IMR-90 (cell line): ENCODE measurements at regions not wholly inside any gene's neighbourhood (a gene's known extent, or its start where the extent isn't known, plus 50 kb on each side); places are given as distances from the start of the nearest gene placed in this dataset.

Experiments
- ATAC-seq: fragments of 200-7000 bp; cut with Tn5 transposase; 2 replicates; pipeline ENCODE4 v1.9.1; 2020; ENCODE audit warnings: low read depth, mild to moderate bottlenecking, moderate library complexity
- BruUV-seq: library from RNA; stranded (reverse); fragments of 400-500 nt; replicated peaks from 2 replicates; lab custom pipeline; 2021; lab: Mats Ljungman, UMichigan
- CTCF ChIA-PET: fragments of 300-600 bp; formaldehyde crosslinking; extraction: SDS; loops from one replicate; lab custom pipeline; 2021; ENCODE audit warnings: antibody characterized with exemption; lab: Yijun Ruan, JAX
- POLR2A ChIA-PET: fragments of 300-600 bp; sonication (Branson Sonifier 250); formaldehyde crosslinking; loops from one replicate; lab custom pipeline; 2022; ENCODE audit warnings: antibody characterized with exemption; ENCODE audit not compliant: unreplicated experiment; lab: Charles Lee
- DNase-seq: peaks from one replicate; pipeline ENCODE4 v3.0.0; 2013
- H2AFZ ChIP-seq: replicated peaks from 2 replicates; pipeline ENCODE3; 2013; ENCODE audit warnings: low read length, mild to moderate bottlenecking; ENCODE audit not compliant: poor library complexity
- H2AK5ac ChIP-seq: 2 replicates; pipeline ENCODE4 v1.6.1; 2013; ENCODE audit warnings: low read depth, low read length, inconsistent platforms
- H2AK9ac ChIP-seq: replicated peaks from 2 replicates; pipeline ENCODE3; 2013; ENCODE audit warnings: mild to moderate bottlenecking, low read depth, low read length, moderate library complexity; ENCODE audit not compliant: poor library complexity
- H2BK120ac ChIP-seq: 2 replicates; pipeline ENCODE4 v1.6.1; 2013; ENCODE audit warnings: low read depth, low read length, inconsistent platforms
- H2BK15ac ChIP-seq: 3 replicates; pipeline ENCODE4 v1.6.1; 2013; ENCODE audit warnings: low read depth, low read length, inconsistent platforms
- H2BK20ac ChIP-seq: 2 replicates; pipeline ENCODE4 v1.6.1; 2013; ENCODE audit warnings: low read depth, mild to moderate bottlenecking, inconsistent platforms, low read length, moderate library complexity
- H2BK5ac ChIP-seq: 2 replicates; pipeline ENCODE4 v1.6.1; 2013; ENCODE audit warnings: mild to moderate bottlenecking, low read depth, low read length, inconsistent platforms; ENCODE audit not compliant: poor library complexity, severe bottlenecking
- H3K14ac ChIP-seq: replicated peaks from 2 replicates; pipeline ENCODE4 v1.6.1; 2013; ENCODE audit warnings: low read depth, low read length, inconsistent platforms
- H3K18ac ChIP-seq: 2 replicates; pipeline ENCODE4 v1.6.1; 2013; ENCODE audit warnings: low read depth, low read length, control low read depth
- H3K23ac ChIP-seq: 2 replicates; pipeline ENCODE4 v1.6.1; 2013; ENCODE audit warnings: low read depth, low read length, inconsistent platforms
- H3K27ac ChIP-seq: 2 replicates; pipeline ENCODE4 v1.5.1; 2013; ENCODE audit warnings: mild to moderate bottlenecking, control low read depth, low read length; ENCODE audit not compliant: insufficient read depth
- H3K27me3 ChIP-seq: 2 replicates; pipeline ENCODE4 v1.6.1; 2013; ENCODE audit warnings: low read length; ENCODE audit not compliant: control insufficient read depth, insufficient read depth
- H3K36me3 ChIP-seq: 2 replicates; pipeline ENCODE4 v1.6.1; 2013; ENCODE audit warnings: low read length, mixed read lengths; ENCODE audit not compliant: control insufficient read depth, insufficient read depth
- H3K4ac ChIP-seq: 2 replicates; pipeline ENCODE4 v1.6.1; 2013; ENCODE audit warnings: low read depth, low read length, inconsistent platforms
- H3K4me1 ChIP-seq: 2 replicates; pipeline ENCODE4 v1.6.1; 2013; ENCODE audit warnings: low read length, mixed read lengths; ENCODE audit not compliant: control insufficient read depth, insufficient read depth
- H3K4me2 ChIP-seq: 2 replicates; pipeline ENCODE4 v1.6.1; 2013; ENCODE audit warnings: low read depth, mild to moderate bottlenecking, control low read depth, low read length, moderate library complexity
- H3K4me3 ChIP-seq: 2 replicates; pipeline ENCODE4 v1.5.1; 2013; ENCODE audit warnings: low read depth, mild to moderate bottlenecking, control low read depth, low read length, moderate library complexity; ENCODE audit not compliant: insufficient read depth
- H3K56ac ChIP-seq: 2 replicates; pipeline ENCODE4 v1.6.1; 2013; ENCODE audit warnings: low read length, inconsistent platforms; ENCODE audit not compliant: insufficient read depth; ENCODE audit errors: extremely low read depth
- H3K79me1 ChIP-seq, 2 experiments: 2 replicates each; pipeline ENCODE4 v1.6.1; 2013; ENCODE audit warnings: low read length in 2 of 2, inconsistent platforms in 1 of 2, low read depth in 1 of 2
- H3K9ac ChIP-seq: 2 replicates; pipeline ENCODE4 v1.6.1; 2013; ENCODE audit warnings: low read depth, low read length, control low read depth
- H3K9me1 ChIP-seq: 2 replicates; pipeline ENCODE4 v1.6.1; 2013; ENCODE audit warnings: low read length, inconsistent platforms; ENCODE audit not compliant: insufficient read depth
- H3K9me3 ChIP-seq: 2 replicates; pipeline ENCODE4 v1.6.1; 2013; ENCODE audit warnings: low read length; ENCODE audit not compliant: control insufficient read depth, insufficient read depth
- H4K20me1 ChIP-seq: 2 replicates; pipeline ENCODE4 v1.6.1; 2013; ENCODE audit warnings: low read length, inconsistent platforms; ENCODE audit not compliant: insufficient read depth
- H4K5ac ChIP-seq: 2 replicates; pipeline ENCODE4 v1.6.1; 2013; ENCODE audit warnings: mild to moderate bottlenecking, low read depth, low read length, control low read depth
- H4K8ac ChIP-seq, 2 experiments: 2 replicates each; pipeline ENCODE4 v1.6.1; 2013; ENCODE audit warnings: low read depth in 2 of 2, low read length in 2 of 2, control low read depth in 1 of 2, inconsistent platforms in 1 of 2
- H4K91ac ChIP-seq: 2 replicates; pipeline ENCODE4 v1.6.1; 2013; ENCODE audit warnings: low read depth, low read length, inconsistent platforms; ENCODE audit not compliant: insufficient read depth
- CHD1 ChIP-seq: IDR thresholded peaks from 2 replicates; pipeline ENCODE4 v1.6.1; 2012; ENCODE audit warnings: low read depth, low read length, improper control_type of control experiment
- FOS ChIP-seq: fragments of 150-350 bp; IDR thresholded peaks from 2 replicates; pipeline ENCODE4 v1.6.1; 2016; ENCODE audit warnings: low read depth, low read length
- MAZ ChIP-seq: IDR thresholded peaks from 2 replicates; pipeline ENCODE4 v1.6.1; 2012; ENCODE audit warnings: low read depth, mild to moderate bottlenecking, low read length, improper control_type of control experiment, moderate library complexity, borderline replicate concordance
- WGBS, 2 experiments: methylation state at CpG; one replicate each; pipeline versions ENCODE4 v1.1.5 to v1.1.7; 2013; ENCODE audit warnings: missing lambda C conversion rate in 2 of 2; ENCODE audit not compliant: insufficient read length in 1 of 2; ENCODE audit errors: extremely low coverage in 2 of 2; 5-methylcytosine and 5-hydroxymethylcytosine counted together
- dilution Hi-C: fragments of 300-500 bp; cut with HindIII; formaldehyde crosslinking; loops from one replicate; pipeline ENCODE4 v1.14.3; 2018; ENCODE audit warnings: low sequenced_read_pairs; ENCODE audit not compliant: unreplicated experiment
- in situ Hi-C: fragments of 300-500 bp; cut with MboI; formaldehyde crosslinking; loops from 3 replicates; pipeline ENCODE4 v1.14.3; 2019; ENCODE audit warnings: low sequenced_read_pairs, inconsistent platforms, mixed read lengths
- intact Hi-C: fragments of 100-400 bp; cut with micrococcal nuclease; formaldehyde crosslinking; loops from 2 replicates; pipeline ENCODE4 v1.10.0; 2022
- TF ChIP-seq, protein P1 (sequence below): fragments of 150-350 bp; IDR thresholded peaks from 2 replicates; pipeline ENCODE4 v1.6.1; 2016; ENCODE audit warnings: low read depth, mild to moderate bottlenecking, low read length, moderate library complexity, borderline replicate concordance

DNA sequence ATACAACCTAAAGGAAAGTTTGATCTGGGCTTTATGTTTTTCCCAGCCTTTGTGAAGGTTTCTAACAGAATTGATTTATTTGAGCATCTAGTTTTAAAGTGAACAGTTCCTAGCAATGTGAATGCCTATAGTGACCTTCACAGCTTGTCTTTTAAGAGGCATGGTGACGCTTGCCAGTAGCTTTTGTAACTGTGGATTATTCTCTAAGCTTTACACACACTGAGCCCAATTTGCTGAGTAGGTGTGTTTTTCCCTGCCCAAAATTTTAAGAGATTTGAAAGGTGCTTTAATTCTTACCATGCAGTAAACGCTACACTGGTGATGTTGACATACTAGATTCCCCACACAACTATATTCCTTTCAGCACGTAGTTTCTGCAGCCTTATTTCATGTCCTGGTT lies 420.2 kb upstream of the AKR1E2 start:
- Histone ChIP-seq H3K18ac (no peak overlapping the region), H2BK15ac (no peak overlapping the region; the same call in 2 of the 3 replicates), H4K5ac (no peak overlapping the region), H2AFZ (no peak overlapping the region), H3K79me1 (no peaks in the 10 kb centered on the region), H4K91ac (peak overlapping the region; percentile 32; the same call in 1 of the 2 replicates), H3K9me3 (no peaks in the 10 kb centered on the region), H4K8ac (0 out of 4 replicates have a peak overlapping the region, but pooled peaks of 1 of the 2 experiments have one; percentile 22), H3K4me3 (no peak overlapping the region), H3K23ac (no peak overlapping the region), H3K56ac (no peak overlapping the region), H2BK20ac (peak overlapping the region; percentile 57), H3K27me3 (no peaks in the 10 kb centered on the region), H2BK120ac (peak overlapping the region; percentile 16), H3K4me1 (peaks cover 1% of the 10 kb centered on the region; the same call in 1 of the 2 replicates), H4K20me1 (no peaks in the 10 kb centered on the region), H3K27ac (no peak overlapping the region), H3K4ac (peak overlapping the region; percentile 35), H3K4me2 (no peak overlapping the region), H3K9ac (no peak overlapping the region), H2AK5ac (peak overlapping the region; percentile 70), H2BK5ac (no peak overlapping the region), H3K9me1 (peaks cover 3% of the 10 kb centered on the region), H3K14ac (0 out of 2 replicates have a peak overlapping the region, but pooled peaks have one; percentile 48), H2AK9ac (no peak overlapping the region), H3K36me3 (no peaks in the 10 kb centered on the region)
- ChIA-PET CTCF (no interaction called here), POLR2A (no interaction called here)
- no TSS peak for BruUV-seq
- intact Hi-C loops (no loop called here), dilution Hi-C loops (no loop called here), in situ Hi-C loops (no loop called here)
- WGBS, 2 experiments = 100% methylated on average over 1 of the region's 3 CpGs; no CpG with 5 or more reads in 1 of the 2 experiments
- ATAC-seq (no peak), DNase-seq (no peak)
- TF ChIP-seq, protein P1, sequence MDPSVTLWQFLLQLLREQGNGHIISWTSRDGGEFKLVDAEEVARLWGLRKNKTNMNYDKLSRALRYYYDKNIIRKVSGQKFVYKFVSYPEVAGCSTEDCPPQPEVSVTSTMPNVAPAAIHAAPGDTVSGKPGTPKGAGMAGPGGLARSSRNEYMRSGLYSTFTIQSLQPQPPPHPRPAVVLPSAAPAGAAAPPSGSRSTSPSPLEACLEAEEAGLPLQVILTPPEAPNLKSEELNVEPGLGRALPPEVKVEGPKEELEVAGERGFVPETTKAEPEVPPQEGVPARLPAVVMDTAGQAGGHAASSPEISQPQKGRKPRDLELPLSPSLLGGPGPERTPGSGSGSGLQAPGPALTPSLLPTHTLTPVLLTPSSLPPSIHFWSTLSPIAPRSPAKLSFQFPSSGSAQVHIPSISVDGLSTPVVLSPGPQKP = no peak
- TF ChIP-seq FOS (no peak), MAZ (no peak), CHD1 (no peak)
